Neural cell (in vitro differentiated cells): ENCODE measurements at regions not wholly inside any gene's neighbourhood (a gene's known extent, or its start where the extent isn't known, plus 50 kb on each side); places are given as distances from the start of the nearest gene placed in this dataset.
A peak's percentile ranks its signal among the peaks of the same experiment; 100 is the strongest.

Experiments
- EP300 ChIP-seq: fragments of 450-650 bp; conservative IDR thresholded peaks from 2 replicates; pipeline ENCODE4 v1.6.1; 2014; ENCODE audit warnings: antibody characterized with exemption, mild to moderate bottlenecking, moderate library complexity; ENCODE audit not compliant: poor library complexity, severe bottlenecking
- EZH2 ChIP-seq: fragments of 200-600, 300-800 bp; shearing (Covaris generic), sonication (generic); IDR thresholded peaks from 2 replicates; pipeline ENCODE4 v1.6.1; 2014; ENCODE audit warnings: antibody characterized with exemption, low read length, borderline replicate concordance, mild to moderate bottlenecking; ENCODE audit not compliant: insufficient read depth, poor library complexity, severe bottlenecking
- POLR2AphosphoS5 ChIP-seq: IDR thresholded peaks from 2 replicates; pipeline ENCODE4 v1.6.1; 2012
- TF ChIP-seq, protein P1 (sequence below): fragments of 450-650 bp; IDR thresholded peaks from 2 replicates; pipeline ENCODE4 v1.5.1; 2014; ENCODE audit warnings: antibody characterized with exemption, mild to moderate bottlenecking, moderate library complexity; ENCODE audit not compliant: poor library complexity, severe bottlenecking

DNA sequence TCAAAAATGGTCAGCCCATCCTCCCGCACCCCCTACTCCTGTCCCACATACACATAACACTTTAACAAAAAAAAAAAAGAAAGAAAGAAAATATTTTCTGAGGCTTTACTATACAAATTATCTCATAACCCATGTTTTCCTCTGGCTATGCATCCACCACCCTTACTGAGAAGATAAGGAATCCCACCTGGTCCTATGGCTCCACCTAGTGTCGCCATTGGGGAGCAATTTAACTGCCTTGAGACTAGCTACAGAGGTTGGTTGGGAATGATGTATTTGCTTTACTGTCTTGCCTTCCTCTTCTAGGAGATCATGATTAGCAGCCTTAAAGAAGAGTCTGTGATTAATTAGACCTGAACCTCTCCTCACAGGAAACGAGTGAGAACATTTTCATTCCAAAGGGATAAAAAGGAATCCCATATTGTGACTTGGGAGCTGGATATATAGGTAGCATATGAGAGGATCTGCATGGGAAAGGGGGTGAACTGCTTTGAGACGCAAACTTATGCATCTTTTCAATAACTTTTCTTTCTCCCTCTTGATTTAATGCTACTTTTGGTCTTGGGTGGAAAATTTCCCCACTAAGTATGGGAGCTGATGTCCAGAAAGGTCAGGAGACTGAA, 77.7 kb upstream of the SELENOP start:
- TF ChIP-seq EP300 (no peak), POLR2AphosphoS5 (no peak), EZH2 (no peak)
- TF ChIP-seq, protein P1, sequence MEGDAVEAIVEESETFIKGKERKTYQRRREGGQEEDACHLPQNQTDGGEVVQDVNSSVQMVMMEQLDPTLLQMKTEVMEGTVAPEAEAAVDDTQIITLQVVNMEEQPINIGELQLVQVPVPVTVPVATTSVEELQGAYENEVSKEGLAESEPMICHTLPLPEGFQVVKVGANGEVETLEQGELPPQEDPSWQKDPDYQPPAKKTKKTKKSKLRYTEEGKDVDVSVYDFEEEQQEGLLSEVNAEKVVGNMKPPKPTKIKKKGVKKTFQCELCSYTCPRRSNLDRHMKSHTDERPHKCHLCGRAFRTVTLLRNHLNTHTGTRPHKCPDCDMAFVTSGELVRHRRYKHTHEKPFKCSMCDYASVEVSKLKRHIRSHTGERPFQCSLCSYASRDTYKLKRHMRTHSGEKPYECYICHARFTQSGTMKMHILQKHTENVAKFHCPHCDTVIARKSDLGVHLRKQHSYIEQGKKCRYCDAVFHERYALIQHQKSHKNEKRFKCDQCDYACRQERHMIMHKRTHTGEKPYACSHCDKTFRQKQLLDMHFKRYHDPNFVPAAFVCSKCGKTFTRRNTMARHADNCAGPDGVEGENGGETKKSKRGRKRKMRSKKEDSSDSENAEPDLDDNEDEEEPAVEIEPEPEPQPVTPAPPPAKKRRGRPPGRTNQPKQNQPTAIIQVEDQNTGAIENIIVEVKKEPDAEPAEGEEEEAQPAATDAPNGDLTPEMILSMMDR, result peak; percentile 72
